ENCODE measurements at regions not wholly inside any gene's neighbourhood (a gene's known extent, or its start where the extent isn't known, plus 50 kb on each side); places are given as distances from the start of the nearest gene placed in this dataset.
A peak's percentile ranks its signal among the peaks of the same experiment; 100 is the strongest.

- ATAC-seq (no peak), DNase-seq (no peak)
- no peaks in the 10 kb centered on the region for H3K4me1 Mint-ChIP-seq (ENCODE audit: low read depth)
- no peak overlapping the region for H3K4me3 Mint-ChIP-seq
- POLR2A ChIA-PET, result no interaction called here
- TF ChIP-seq CTCF (IDR thresholded peaks at IDR 0.05), result no peak
- H3K36me3 Mint-ChIP-seq (ENCODE audit: low read depth), result no peaks in the 10 kb centered on the region
- no peaks in the 10 kb centered on the region for H3K9me3 Mint-ChIP-seq
- CTCF ChIA-PET, result no interaction called here
- H3K27ac Mint-ChIP-seq, result no peak overlapping the region
- no peaks in the 10 kb centered on the region for H3K27me3 Mint-ChIP-seq
- intact Hi-C loops (cut with micrococcal nuclease), result no loop called here
Observed at GRCh38 chr3:18795078-18795477, 353.2 kb upstream of the KCNH8 start.

- H3K4me3 Mint-ChIP-seq, result no peak overlapping the region
- H3K36me3 Mint-ChIP-seq (ENCODE audit: low read depth), result no peaks in the 10 kb centered on the region
- CTCF ChIA-PET, result interaction anchor here (0.9 to 1.1 kb wide), 3 partner anchors 17 to 224 kb away, joined by 3 read pairs; no protein-coding TSS in a partner anchor
- no peak overlapping the region for H3K27ac Mint-ChIP-seq
- no peaks in the 10 kb centered on the region for H3K9me3 Mint-ChIP-seq
- peaks cover 2% of the 10 kb centered on the region for H3K4me1 Mint-ChIP-seq (ENCODE audit: low read depth)
- intact Hi-C loops (cut with micrococcal nuclease), result no loop called here
- H3K27me3 Mint-ChIP-seq, result no peaks in the 10 kb centered on the region
- no peak for TF ChIP-seq CTCF (IDR thresholded peaks at IDR 0.05)
- DNase-seq (no peak), ATAC-seq (no peak)
- POLR2A ChIA-PET, result interaction anchor here (1.1 to 1.3 kb wide), 2 partner anchors 16 to 28 kb away, joined by 3 to 4 read pairs; no protein-coding TSS in a partner anchor
Observed at GRCh38 chr3:18791752-18792151, 356.6 kb upstream of the KCNH8 start.

- CTCF ChIA-PET, result interaction anchor here (0.9 to 1.4 kb wide), 4 partner anchors 10 to 225 kb away, joined by 3 to 4 read pairs (median 3); no protein-coding TSS in a partner anchor
- TF ChIP-seq CTCF (IDR thresholded peaks at IDR 0.05), result no peak
Observed at GRCh38 chr3:18791182-18791581, 357.1 kb upstream of the KCNH8 start.

GRCh38 chr3:18790384-18790783 lies 357.9 kb upstream of the KCNH8 start:
- TF ChIP-seq CTCF (IDR thresholded peaks at IDR 0.05), result no peak
- ChIA-PET POLR2A (interaction anchor here (1.5 kb wide), 1 partner anchor 34 kb away, joined by 6 read pairs; no protein-coding TSS in a partner anchor), CTCF (interaction anchor here (0.5 to 1.4 kb wide), 3 partner anchors 10 to 57 kb away, joined by 3 to 4 read pairs (median 3); no protein-coding TSS in a partner anchor)
- no peak overlapping the region for H3K27ac Mint-ChIP-seq
- H3K36me3 Mint-ChIP-seq (ENCODE audit: low read depth), result no peaks in the 10 kb centered on the region
- H3K9me3 Mint-ChIP-seq, result no peaks in the 10 kb centered on the region
- intact Hi-C loops (cut with micrococcal nuclease), result no loop called here
- ATAC-seq (no peak), DNase-seq (no peak)
- H3K4me3 Mint-ChIP-seq, result no peak overlapping the region
- no peaks in the 10 kb centered on the region for H3K27me3 Mint-ChIP-seq
- H3K4me1 Mint-ChIP-seq (ENCODE audit: low read depth), result peaks cover 2% of the 10 kb centered on the region

More at GRCh38 chr3:18791182-18791581, 357.1 kb upstream of the KCNH8 start:
- H3K4me3 Mint-ChIP-seq, result no peak overlapping the region
- no peaks in the 10 kb centered on the region for H3K9me3 Mint-ChIP-seq
- peaks cover 2% of the 10 kb centered on the region for H3K4me1 Mint-ChIP-seq (ENCODE audit: low read depth)
- intact Hi-C loops (cut with micrococcal nuclease), result no loop called here
- no peaks in the 10 kb centered on the region for H3K27me3 Mint-ChIP-seq
- no peak for DNase-seq
- ATAC-seq, result no peak
- no peak overlapping the region for H3K27ac Mint-ChIP-seq
- no peaks in the 10 kb centered on the region for H3K36me3 Mint-ChIP-seq (ENCODE audit: low read depth)
- POLR2A ChIA-PET, result interaction anchor here (1.1 to 1.5 kb wide), 3 partner anchors 16 to 33 kb away, joined by 3 to 6 read pairs (median 4); no protein-coding TSS in a partner anchor

GRCh38 chr3:18789734-18790133 lies 358.6 kb upstream of the KCNH8 start:
- Mint-ChIP-seq H3K9me3 (no peaks in the 10 kb centered on the region), H3K36me3 (ENCODE audit: low read depth) (no peaks in the 10 kb centered on the region), H3K27ac (no peak overlapping the region), H3K4me1 (ENCODE audit: low read depth) (peaks cover 2% of the 10 kb centered on the region), H3K27me3 (no peaks in the 10 kb centered on the region), H3K4me3 (no peak overlapping the region)
- DNase-seq (no peak), ATAC-seq (peak; percentile 36)
- POLR2A ChIA-PET, result interaction anchor here (1.5 kb wide), 1 partner anchor 35 kb away, joined by 6 read pairs; no protein-coding TSS in a partner anchor
- intact Hi-C loops (cut with micrococcal nuclease), result no loop called here
- TF ChIP-seq CTCF (IDR thresholded peaks at IDR 0.05), result no peak
- CTCF ChIA-PET, result interaction anchor here (0.5 to 1.4 kb wide), 3 partner anchors 11 to 58 kb away, joined by 3 to 4 read pairs (median 3); no protein-coding TSS in a partner anchor

Data from activated CD8-positive, alpha-beta T cell treated with anti-CD3 and anti-CD28 coated beads for 36 hours (primary cell).